NCI-H128 (cell line): ENCODE measurements at regions not wholly inside any gene's neighbourhood (a gene's known extent, or its start where the extent isn't known, plus 50 kb on each side); places are given as distances from the start of the nearest gene placed in this dataset.
A peak's percentile ranks its signal among the peaks of the same experiment; 100 is the strongest.
"Not testable (repeated sequence)": the region's sequence is repeated elsewhere in the genome, so short reads cannot be mapped to it uniquely, and the experiment has no call there.

Source experiments
- DNase-seq: peaks from one replicate; lab custom pipeline; 2025; ENCODE audit not compliant: unreplicated experiment; lab: John Stamatoyannopoulos, UW

DNA sequence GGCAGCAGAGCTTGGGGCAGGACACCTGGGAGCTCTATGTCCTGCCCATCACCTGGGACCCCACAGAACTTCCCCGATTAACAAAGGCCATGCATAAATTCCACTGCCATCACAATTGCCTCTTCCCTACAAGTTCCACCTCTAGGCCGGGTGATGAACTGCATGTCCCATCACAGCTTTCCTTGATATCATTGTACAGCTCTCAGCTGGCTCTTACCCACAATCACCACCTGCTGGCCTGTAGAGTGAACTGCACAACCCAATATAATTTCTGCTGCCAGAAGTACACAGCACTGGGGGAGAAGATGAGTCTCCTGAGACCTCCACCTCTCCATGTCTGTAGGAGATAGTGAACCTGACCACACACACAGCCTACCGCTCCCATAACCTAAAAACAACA lies 285.0 kb upstream of the AADAT start:
- no peak for DNase-seq

DNA sequence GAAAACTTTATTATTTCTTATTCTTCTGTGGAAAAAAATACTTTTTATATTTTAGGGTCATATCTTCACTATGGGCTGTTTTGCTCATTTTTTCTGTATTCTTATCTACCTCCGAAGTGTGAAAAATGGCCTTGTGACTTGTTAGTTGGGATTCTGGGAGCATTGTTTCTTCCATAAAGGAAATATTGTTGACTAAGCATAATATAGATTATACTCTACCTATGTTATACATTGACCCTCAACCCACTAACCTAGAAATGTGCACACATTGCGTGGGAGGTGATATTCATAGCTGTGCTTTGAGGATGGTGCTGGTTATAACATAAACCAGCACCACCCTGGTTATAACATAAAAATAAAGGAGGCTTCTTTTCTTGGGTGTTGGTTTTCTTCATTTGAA lies 259.2 kb upstream of the AADAT start:
- DNase-seq: no peak

DNA sequence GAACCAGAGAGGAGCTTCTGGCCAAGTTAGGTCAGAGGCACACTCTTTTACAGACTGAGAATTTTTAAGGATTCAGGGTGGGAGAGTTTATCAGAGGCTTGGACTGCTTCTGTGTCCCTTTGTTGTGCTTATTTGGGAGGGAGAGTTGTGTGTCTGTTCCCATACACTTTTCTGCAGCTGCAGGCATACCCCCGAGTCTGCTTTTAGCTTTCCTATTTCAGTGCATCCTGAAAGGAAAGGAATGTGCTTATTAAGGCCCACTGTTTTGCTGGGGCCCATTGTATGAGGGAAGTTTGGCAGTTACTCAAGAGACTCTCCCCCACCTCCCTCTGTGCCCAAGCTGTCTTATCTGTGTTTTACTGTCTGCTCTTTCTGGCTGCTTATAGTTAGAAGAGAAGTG lies 257.4 kb upstream of the AADAT start:
- not testable (repeated sequence) for DNase-seq

DNA sequence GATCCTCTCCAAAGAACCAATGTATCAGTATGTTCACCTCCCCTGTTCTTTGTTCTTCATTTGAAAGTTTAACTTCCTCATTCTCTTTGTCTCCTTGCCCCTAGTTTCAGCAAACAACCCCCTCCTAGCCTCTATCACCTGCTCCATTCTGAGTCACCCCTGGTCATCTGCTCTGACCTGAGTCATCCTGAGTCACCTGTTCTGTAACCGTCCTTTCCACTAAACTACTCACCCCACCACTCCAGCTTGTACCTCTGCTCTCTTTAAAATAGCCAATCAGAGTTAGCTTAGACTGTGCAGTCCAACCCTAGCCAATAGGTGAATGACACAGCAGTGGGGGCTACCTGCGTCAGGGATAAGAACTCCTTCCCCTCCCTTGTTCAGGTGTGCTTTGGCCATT lies 249.8 kb upstream of the AADAT start:
- no peak for DNase-seq

- no peak for DNase-seq
Observed at GRCh38 chr4:170336238-170336775, 246.6 kb upstream of the AADAT start.

DNA sequence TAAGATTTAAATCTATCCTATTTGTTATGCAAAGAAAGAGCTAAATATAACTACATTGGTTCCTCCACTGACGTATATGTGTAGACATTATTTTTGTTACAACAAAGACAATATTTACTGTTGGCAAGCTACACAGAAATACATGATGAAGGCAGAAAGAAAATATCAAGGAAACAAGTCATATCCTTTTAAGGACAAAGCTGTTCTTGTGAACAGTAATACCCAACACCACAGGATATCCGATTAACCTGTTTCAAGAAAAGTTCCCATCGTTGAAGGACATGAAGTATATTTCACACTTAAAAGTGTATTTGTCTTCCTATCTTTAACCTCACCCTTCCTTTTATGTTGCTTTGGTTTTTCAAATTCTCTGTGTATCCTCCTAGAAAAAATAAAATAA lies 235.8 kb upstream of the AADAT start:
- DNase-seq: no peak

DNA sequence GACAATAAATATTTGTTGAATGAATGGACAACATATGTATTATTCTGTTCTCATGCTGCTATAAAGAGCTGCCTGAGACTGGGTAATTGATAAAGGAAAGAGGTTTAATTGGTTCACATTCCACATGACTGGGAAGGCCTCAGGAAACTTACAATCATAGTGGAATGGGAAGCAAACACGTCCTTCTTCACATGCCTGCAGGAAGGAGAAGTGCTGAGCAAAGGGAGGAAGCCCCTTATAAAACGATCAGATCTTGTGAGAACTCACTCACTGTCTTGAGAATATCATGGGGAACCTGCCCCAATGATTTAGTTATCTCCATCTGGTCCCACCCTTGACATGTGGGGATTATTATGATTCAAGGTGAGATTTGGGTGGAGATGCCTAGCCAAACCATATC lies 233.9 kb upstream of the AADAT start:
- no peak for DNase-seq

- no peak for DNase-seq
Observed at GRCh38 chr4:170307182-170307581, 217.4 kb upstream of the AADAT start.

DNA sequence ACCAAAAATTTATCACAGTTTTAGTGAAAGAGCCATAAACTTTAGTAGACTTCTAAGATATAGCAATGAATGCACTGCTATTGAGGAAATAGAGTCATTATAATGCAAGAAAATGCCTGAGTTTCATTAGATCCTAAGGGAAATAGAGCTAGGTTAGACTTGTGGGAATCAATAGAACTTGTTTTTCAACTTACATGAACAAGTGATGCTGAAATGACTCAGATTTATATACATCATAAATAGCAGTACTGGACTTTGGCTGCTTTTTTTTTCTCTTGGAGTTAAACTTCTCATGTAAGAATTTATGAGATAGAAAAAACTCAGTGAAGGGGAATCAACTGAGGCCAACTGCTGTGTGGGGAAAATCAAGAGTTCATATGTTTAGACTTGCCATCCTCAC lies 216.5 kb upstream of the AADAT start:
- DNase-seq: no peak

DNA sequence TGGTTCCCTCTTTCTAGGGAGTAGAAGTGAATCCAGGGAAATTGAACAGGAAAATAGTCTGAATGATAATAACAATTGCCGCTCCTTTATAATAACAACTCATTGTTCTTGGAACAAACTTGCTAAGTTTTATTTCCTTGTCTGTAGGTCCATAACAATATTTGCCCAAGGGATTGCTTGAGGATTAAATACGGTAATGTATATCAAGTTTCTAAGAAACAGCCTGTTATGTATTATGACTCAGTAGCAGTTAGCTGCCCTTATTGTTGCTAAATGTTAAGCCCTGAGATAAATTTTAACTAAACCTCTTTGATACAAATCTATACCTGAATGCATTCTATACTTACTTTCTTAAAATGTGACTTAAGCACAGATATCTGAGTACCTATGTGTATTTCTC lies 215.9 kb upstream of the AADAT start:
- no peak for DNase-seq

- DNase-seq: no peak
Observed at GRCh38 chr4:170281027-170281426, 191.3 kb upstream of the AADAT start.

DNA sequence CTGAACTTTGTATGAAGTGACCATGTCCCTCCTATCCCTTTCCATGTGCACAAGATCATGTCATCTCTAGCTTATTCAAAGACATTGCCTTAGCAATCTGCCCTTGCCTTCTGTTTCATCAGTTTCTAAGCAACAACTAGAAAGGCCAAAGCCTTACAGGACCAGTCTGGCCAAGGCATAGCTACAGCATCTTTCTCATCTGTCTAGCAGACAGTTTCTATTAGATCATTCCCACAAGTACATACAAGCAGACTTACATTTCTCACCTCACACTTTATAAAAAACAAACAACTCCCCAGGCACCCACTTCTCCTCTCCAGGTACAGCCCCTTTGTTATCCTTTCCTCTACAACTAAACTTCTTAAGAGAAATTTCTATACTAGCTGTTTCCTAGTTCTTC lies 188.7 kb upstream of the AADAT start:
- no peak for DNase-seq

- DNase-seq: no peak
Observed at GRCh38 chr4:170274616-170275015, 184.9 kb upstream of the AADAT start.

- DNase-seq: no peak
Observed at GRCh38 chr4:170272959-170273358, 183.2 kb upstream of the AADAT start.

GRCh38 chr4:170271723-170272122 lies 182.0 kb upstream of the AADAT start:
- DNase-seq: no peak

DNA sequence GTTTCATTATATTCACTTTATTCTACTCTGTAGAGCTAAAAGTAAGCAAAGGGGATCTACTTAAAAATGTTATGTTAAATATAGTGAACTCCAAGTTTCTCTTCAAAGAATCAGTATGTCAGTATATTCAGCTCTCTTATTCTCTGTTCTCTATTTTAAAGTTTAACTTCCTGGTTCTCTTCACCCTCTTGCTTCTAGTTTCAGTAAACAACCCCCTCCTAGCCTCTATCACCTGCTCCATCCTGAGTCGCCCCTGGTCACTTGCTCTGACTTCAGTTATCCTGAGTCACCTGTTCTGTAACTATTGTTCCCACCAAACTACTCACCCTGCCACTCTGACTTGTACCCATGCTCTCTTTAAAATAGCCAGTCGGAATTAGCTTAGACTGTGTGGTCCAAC lies 180.9 kb upstream of the AADAT start:
- DNase-seq: no peak

DNA sequence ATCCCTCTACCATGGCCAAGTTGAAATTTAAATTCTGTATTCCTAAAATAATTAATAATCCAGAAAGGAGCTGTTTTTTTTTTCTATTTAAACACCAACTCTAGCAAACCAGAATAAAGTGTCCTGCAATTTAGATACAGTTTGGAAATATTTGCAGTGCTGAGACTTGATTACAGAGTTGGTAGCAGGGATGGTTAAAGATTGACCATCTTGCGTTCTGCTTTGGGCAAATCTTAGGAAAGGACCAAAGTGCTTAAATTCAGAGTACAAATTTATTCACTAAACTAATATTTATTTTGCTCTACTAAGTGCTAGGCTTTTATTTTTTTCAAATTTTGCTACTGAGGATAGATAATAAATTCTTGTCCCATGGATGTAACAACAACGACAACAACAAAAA lies 180.2 kb upstream of the AADAT start:
- DNase-seq: no peak

GRCh38 chr4:170259631-170260153 lies 169.9 kb upstream of the AADAT start:
- peak; percentile 29 for DNase-seq

DNA sequence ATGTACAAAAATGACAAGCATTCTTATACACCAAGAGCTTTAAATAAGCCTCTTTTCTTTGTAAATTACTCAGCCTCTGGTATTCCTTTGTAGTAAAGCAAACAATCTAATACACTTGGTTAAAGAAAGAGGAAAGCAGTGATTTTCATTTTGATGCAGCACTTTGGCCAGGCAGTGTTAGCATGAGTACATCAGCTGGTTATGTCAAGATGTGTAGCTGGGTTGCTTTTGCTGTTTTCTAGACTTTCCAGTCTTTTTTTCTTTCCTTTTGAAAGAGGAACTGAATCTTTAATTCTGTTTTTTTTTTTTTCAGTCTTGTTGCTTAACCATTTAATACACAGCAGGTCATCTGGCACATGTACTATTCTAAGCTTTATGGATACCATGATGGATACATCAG lies 167.1 kb upstream of the AADAT start:
- no peak for DNase-seq

- DNase-seq: no peak
Observed at GRCh38 chr4:170248576-170248975, 158.8 kb upstream of the AADAT start.

- DNase-seq: no peak
Observed at GRCh38 chr4:170248029-170248428, 158.3 kb upstream of the AADAT start.

- DNase-seq: no peak
Observed at GRCh38 chr4:170247596-170247995, 157.8 kb upstream of the AADAT start.

DNA sequence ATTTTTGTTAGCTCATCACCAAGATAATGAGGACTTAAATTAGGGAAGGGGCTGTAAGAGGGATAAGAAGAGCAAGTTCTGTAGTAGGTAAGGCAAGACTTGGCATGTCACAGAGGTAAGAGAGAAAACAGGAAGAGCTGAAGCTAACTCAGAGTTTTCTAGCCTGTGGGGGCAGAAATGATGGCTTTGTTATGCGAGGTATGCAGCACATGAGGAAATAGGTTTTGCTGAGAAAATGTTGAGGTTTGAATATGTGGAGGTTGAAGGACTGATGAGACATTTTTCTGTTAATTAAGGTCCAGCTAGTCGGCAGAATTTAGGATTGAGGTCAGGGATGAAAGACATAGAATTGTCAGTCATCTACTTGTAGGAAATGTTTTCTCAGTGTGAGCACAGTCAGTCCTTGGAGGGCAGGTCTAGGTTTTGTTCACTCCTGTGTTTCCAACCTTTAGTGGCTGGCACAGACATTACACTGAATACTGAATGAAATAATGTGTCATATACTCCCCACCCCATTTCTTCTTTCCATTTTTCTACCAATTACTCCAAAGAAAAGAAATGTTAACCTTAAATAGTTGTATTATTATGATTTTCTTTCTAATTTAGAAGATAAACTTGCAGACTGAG lies 154.0 kb upstream of the AADAT start:
- no peak for DNase-seq
